ENCODE measurements at regions not wholly inside any gene's neighbourhood (a gene's known extent, or its start where the extent isn't known, plus 50 kb on each side); places are given as distances from the start of the nearest gene placed in this dataset.

GRCh38 chr10:130470286-130470685, 334.1 kb downstream of the GLRX3 start:
- TF ChIP-seq EP300 (IDR thresholded peaks at IDR 0.05) (no peak), POLR2A (IDR thresholded peaks at IDR 0.05; ENCODE audit: low read length) (no peak), CTCF (IDR thresholded peaks at IDR 0.05) (no peak), FOSL2 (IDR thresholded peaks at IDR 0.05) (no peak), FOSL2 (CRISPR knock-in tag; IDR thresholded peaks at IDR 0.05) (no peak), BHLHE40 (IDR thresholded peaks at IDR 0.05; ENCODE audit: low read depth, low read length) (no peak), HOXA7 (CRISPR knock-in tag; IDR thresholded peaks at IDR 0.05) (no peak), JUNB (IDR thresholded peaks at IDR 0.05) (no peak), HES2 (IDR thresholded peaks at IDR 0.05) (no peak)

Data from A549 (cell line).